Neutrophil (primary cell): ENCODE measurements at regions not wholly inside any gene's neighbourhood (a gene's known extent, or its start where the extent isn't known, plus 50 kb on each side); places are given as distances from the start of the nearest gene placed in this dataset.

Source experiments
- H3K27ac ChIP-seq: fragments of 200-600 bp; sonication (generic); 2 replicates; pipeline ENCODE4 v1.5.1; 2016; ENCODE audit warnings: mild to moderate bottlenecking, moderate library complexity
- H3K27me3 ChIP-seq: fragments of 200-600 bp; sonication (generic); 2 replicates; pipeline ENCODE4 v1.6.0; 2016; ENCODE audit warnings: mild to moderate bottlenecking
- H3K36me3 ChIP-seq: fragments of 200-600 bp; sonication (generic); 2 replicates; pipeline ENCODE4 v1.5.1; 2017
- H3K4me1 ChIP-seq, 2 experiments: fragments of 200-600 bp in 1 of 2; sonication (generic) in 1 of 2; 1 replicate in 1 of 2; 2 replicates in 1 of 2; pipeline versions ENCODE4 v1.5.1 to v1.6.1; 2013 to 2016; ENCODE audit warnings: low read depth in 1 of 2, low read length in 1 of 2, mild to moderate bottlenecking in 1 of 2, moderate library complexity in 1 of 2; ENCODE audit not compliant: control insufficient read depth in 1 of 2, insufficient read depth in 1 of 2
- H3K4me3 ChIP-seq, 2 experiments: fragments of 200-600 bp in 1 of 2; sonication (generic) in 1 of 2; 1 replicate in 1 of 2; 2 replicates in 1 of 2; pipeline ENCODE4 v1.5.1; 2013 to 2016; ENCODE audit warnings: low read depth in 1 of 2, low read length in 1 of 2, mild to moderate bottlenecking in 1 of 2, moderate library complexity in 1 of 2
- H3K9me3 ChIP-seq: fragments of 200-600 bp; sonication (generic); 2 replicates; pipeline ENCODE4 v1.5.1; 2016
- CTCF ChIP-seq: fragments of 200-600 bp; sonication (generic); IDR thresholded peaks from 2 replicates; pipeline ENCODE4 v1.5.1; 2016; ENCODE audit warnings: antibody characterized with exemption

DNA sequence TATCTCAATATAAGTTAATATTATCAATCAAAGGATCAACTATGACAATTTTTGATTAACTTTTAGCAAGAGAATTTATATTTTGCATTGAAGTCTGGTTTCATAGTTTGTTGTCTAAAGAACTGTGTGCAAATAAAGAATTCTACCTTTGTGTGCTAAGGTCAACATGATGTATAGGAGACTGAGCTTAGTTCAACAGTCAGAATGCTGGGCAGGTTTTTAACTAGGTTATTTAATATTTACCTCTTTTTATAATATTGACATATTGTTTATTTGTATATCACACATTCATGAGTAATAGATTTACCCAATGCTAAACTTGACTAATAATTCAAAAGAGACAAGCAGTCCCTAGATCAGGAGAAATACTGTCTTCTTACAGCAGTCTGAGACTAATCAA is 831.4 kb downstream of the DSC3 start:
- Histone ChIP-seq H3K4me1 (no peaks in the 10 kb centered on the region), H3K4me3 (no peak overlapping the region), H3K36me3 (no peaks in the 10 kb centered on the region), H3K9me3 (no peaks in the 10 kb centered on the region), H3K27me3 (no peaks in the 10 kb centered on the region), H3K27ac (no peak overlapping the region)
- no peak for TF ChIP-seq CTCF

DNA sequence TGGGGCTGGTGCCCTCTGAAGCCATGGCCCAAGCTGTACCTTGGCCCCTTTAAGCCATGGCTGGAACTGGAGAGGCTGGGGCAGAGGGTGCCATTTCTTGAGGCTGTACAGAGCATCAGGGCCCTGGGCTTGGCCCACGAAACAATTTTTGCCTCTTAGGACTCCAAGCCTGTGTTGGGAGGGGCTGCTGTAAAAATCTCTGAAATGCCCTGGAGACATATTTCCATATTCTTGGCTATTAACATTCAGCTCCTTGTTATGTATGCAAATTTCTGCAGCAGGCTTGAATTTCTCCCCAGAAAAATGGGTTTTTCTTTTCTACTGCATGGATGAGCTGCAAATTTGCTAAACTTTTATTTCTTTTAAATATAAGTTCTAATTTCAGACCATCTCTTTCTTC is 834.0 kb downstream of the DSC3 start:
- no peak overlapping the region for H3K27ac ChIP-seq
- no peak for TF ChIP-seq CTCF
- no peaks in the 10 kb centered on the region for H3K9me3 ChIP-seq
- no peaks in the 10 kb centered on the region for H3K27me3 ChIP-seq
- H3K36me3 ChIP-seq, result no peaks in the 10 kb centered on the region
- no peaks in the 10 kb centered on the region for H3K4me1 ChIP-seq
- H3K4me3 ChIP-seq, result no peak overlapping the region

- no peaks in the 10 kb centered on the region for H3K27me3 ChIP-seq
- no peaks in the 10 kb centered on the region for H3K4me1 ChIP-seq
- H3K4me3 ChIP-seq, result no peak overlapping the region
- no peaks in the 10 kb centered on the region for H3K9me3 ChIP-seq
- TF ChIP-seq CTCF, result no peak
- H3K36me3 ChIP-seq, result no peaks in the 10 kb centered on the region
- no peak overlapping the region for H3K27ac ChIP-seq
Observed at GRCh38 chr18:30192216-30192615, 850.3 kb downstream of the DSC3 start.

DNA sequence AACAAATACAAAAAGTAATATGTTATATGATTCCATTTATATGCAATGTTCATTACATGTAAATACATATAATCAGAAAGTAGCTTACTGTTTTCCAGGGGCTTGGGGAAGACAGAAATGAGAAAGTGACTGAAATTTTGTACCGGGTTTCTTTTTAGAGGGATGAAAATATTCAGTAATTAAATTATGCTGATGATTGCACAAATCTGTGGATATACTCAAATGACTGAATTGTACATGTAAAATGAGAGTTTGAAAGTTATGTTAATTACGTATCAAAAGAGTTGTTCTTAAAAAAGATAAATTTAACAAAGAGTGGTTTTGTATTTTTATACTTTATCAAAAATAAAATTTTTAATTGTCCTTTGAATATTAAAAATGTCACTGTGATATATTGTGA is 856.3 kb downstream of the DSC3 start:
- Histone ChIP-seq H3K9me3 (no peaks in the 10 kb centered on the region), H3K27ac (no peak overlapping the region), H3K4me3 (no peak overlapping the region), H3K27me3 (no peaks in the 10 kb centered on the region), H3K36me3 (no peaks in the 10 kb centered on the region), H3K4me1 (no peaks in the 10 kb centered on the region)
- no peak for TF ChIP-seq CTCF

DNA sequence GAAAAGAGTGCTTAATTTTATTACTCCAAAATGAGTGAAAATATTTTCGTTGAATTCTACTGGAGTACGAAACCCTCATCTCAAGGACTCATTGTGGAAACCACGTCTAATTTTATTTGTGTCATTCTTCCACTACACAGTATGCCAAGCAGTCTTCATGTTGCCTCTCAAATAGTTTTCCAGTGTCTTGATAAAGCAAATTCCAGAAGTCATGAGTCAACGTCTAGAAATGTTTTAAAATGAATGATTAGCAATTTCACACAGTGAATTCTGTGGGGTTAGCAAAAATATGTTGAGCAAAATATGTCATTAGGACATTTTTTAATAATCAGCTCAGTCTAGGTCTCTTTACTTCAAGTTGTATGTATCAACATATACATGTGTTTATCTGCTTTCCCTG is 865.5 kb downstream of the DSC3 start:
- Histone ChIP-seq H3K27ac (no peak overlapping the region), H3K27me3 (no peaks in the 10 kb centered on the region), H3K9me3 (no peaks in the 10 kb centered on the region), H3K4me1 (no peaks in the 10 kb centered on the region), H3K4me3 (no peak overlapping the region), H3K36me3 (no peaks in the 10 kb centered on the region)
- TF ChIP-seq CTCF, result no peak

GRCh38 chr18:30175621-30176225 is 866.8 kb downstream of the DSC3 start:
- Histone ChIP-seq H3K4me1 (no peaks in the 10 kb centered on the region), H3K27ac (no peak overlapping the region), H3K36me3 (no peaks in the 10 kb centered on the region), H3K4me3 (no peak overlapping the region), H3K27me3 (no peaks in the 10 kb centered on the region), H3K9me3 (no peaks in the 10 kb centered on the region)
- no peak for TF ChIP-seq CTCF
